NT2/D1 (cell line): ENCODE measurements at regions not wholly inside any gene's neighbourhood (a gene's known extent, or its start where the extent isn't known, plus 50 kb on each side); places are given as distances from the start of the nearest gene placed in this dataset.

Source experiments
- SUZ12 ChIP-seq: IDR thresholded peaks from 2 replicates; pipeline ENCODE4 v1.6.1; 2011; ENCODE audit not compliant: insufficient read length, insufficient read depth; ENCODE audit errors: extremely low read depth
- ZNF274 ChIP-seq: IDR thresholded peaks from 2 replicates; pipeline ENCODE4 v1.6.1; 2011; ENCODE audit warnings: mild to moderate bottlenecking, low read depth, low read length

- TF ChIP-seq ZNF274 (no peak), SUZ12 (no peak)
Measured at GRCh38 chr6:137290601-137291261, 71.5 kb upstream of the IFNGR1 start.
